ENCODE measurements at regions not wholly inside any gene's neighbourhood (a gene's known extent, or its start where the extent isn't known, plus 50 kb on each side); places are given as distances from the start of the nearest gene placed in this dataset.

GRCh38 chr16:79658301-79659033, 57.9 kb upstream of the MAF start:
- DNase-seq (ENCODE audit: low read depth) = peak; percentile 83
- no peak for TF ChIP-seq CTCF (conservative IDR thresholded peaks at IDR 0.05; ENCODE audit: low read depth, low read length)
- H3K4me3 ChIP-seq (ENCODE audit: low read depth, low read length) = no peak overlapping the region

- H3K4me3 ChIP-seq (ENCODE audit: low read depth, low read length) = no peak overlapping the region
- DNase-seq (ENCODE audit: low read depth) = no peak
- no peak for TF ChIP-seq CTCF (conservative IDR thresholded peaks at IDR 0.05; ENCODE audit: low read depth, low read length)
Observed at GRCh38 chr16:79656553-79657115, 56.1 kb upstream of the MAF start.

- H3K4me3 ChIP-seq (ENCODE audit: low read depth, low read length) = no peak overlapping the region
- DNase-seq (ENCODE audit: low read depth) = peak; percentile 58
- no peak for TF ChIP-seq CTCF (conservative IDR thresholded peaks at IDR 0.05; ENCODE audit: low read depth, low read length)
Observed at GRCh38 chr16:79653373-79653891, 52.9 kb upstream of the MAF start.

GRCh38 chr16:79651363-79651762, 50.8 kb upstream of the MAF start:
- peak; percentile 73 for DNase-seq (ENCODE audit: low read depth)
- TF ChIP-seq CTCF (conservative IDR thresholded peaks at IDR 0.05; ENCODE audit: low read depth, low read length) = no peak
- no peak overlapping the region for H3K4me3 ChIP-seq (ENCODE audit: low read depth, low read length)
